Stimulated activated naive CD4-positive, alpha-beta T cell (primary cell): ENCODE measurements at regions not wholly inside any gene's neighbourhood (a gene's known extent, or its start where the extent isn't known, plus 50 kb on each side); places are given as distances from the start of the nearest gene placed in this dataset.

Experiments
- DNase-seq, 6 experiments: peaks; one replicate each; lab custom pipeline; 2025; lab: John Stamatoyannopoulos, UW

- no peak for DNase-seq
Measured at GRCh38 chr2:235141411-235142128, 189.8 kb downstream of the SH3BP4 start.

GRCh38 chr2:235142601-235143000 is 190.8 kb downstream of the SH3BP4 start:
- no peak for DNase-seq

- no peak for DNase-seq
Measured at GRCh38 chr2:235143789-235144188, 192.0 kb downstream of the SH3BP4 start.

- DNase-seq = no peak
Measured at GRCh38 chr2:235144291-235144690, 192.5 kb downstream of the SH3BP4 start.

- no peak for DNase-seq
Measured at GRCh38 chr2:235146206-235146605, 194.4 kb downstream of the SH3BP4 start.

GRCh38 chr2:235146871-235147565 is 195.2 kb downstream of the SH3BP4 start:
- DNase-seq = no peak

- no peak for DNase-seq
Measured at GRCh38 chr2:235148201-235149170, 196.7 kb downstream of the SH3BP4 start.

- no peak for DNase-seq
Measured at GRCh38 chr2:235149240-235149659, 197.4 kb downstream of the SH3BP4 start.

- DNase-seq = no peak
Measured at GRCh38 chr2:235149736-235150135, 197.9 kb downstream of the SH3BP4 start.

GRCh38 chr2:235151152-235151551 is 199.3 kb downstream of the SH3BP4 start:
- no peak for DNase-seq

GRCh38 chr2:235155163-235155562 is 203.3 kb downstream of the SH3BP4 start:
- DNase-seq = no peak

- DNase-seq = no peak
Measured at GRCh38 chr2:235156055-235156454, 204.2 kb downstream of the SH3BP4 start.

GRCh38 chr2:235157746-235158482 is 206.1 kb downstream of the SH3BP4 start:
- no peak for DNase-seq

- DNase-seq = no peak
Measured at GRCh38 chr2:235160281-235160810, 208.5 kb downstream of the SH3BP4 start.

- DNase-seq = no peak
Measured at GRCh38 chr2:235161565-235161964, 209.7 kb downstream of the SH3BP4 start.

GRCh38 chr2:235162082-235162836 is 210.4 kb downstream of the SH3BP4 start:
- no peak for DNase-seq

GRCh38 chr2:235162837-235163197 is 211.0 kb downstream of the SH3BP4 start:
- no peak for DNase-seq

- DNase-seq = no peak
Measured at GRCh38 chr2:235165136-235165535, 213.3 kb downstream of the SH3BP4 start.

GRCh38 chr2:235165631-235166030 is 213.8 kb downstream of the SH3BP4 start:
- no peak for DNase-seq

GRCh38 chr2:235168174-235168979 is 216.6 kb downstream of the SH3BP4 start:
- DNase-seq = no peak
